GM12892 (cell line): ENCODE measurements at regions not wholly inside any gene's neighbourhood (a gene's known extent, or its start where the extent isn't known, plus 50 kb on each side); places are given as distances from the start of the nearest gene placed in this dataset.
"Not testable (repeated sequence)": the region's sequence is repeated elsewhere in the genome, so short reads cannot be mapped to it uniquely, and the experiment has no call there.

Experiments used
- DNase-seq: peaks from one replicate; pipeline ENCODE4 v3.0.0; 2011; ENCODE audit not compliant: insufficient read length
- FAIRE-seq: peaks from 2 replicates; lab custom pipeline; 2011; peaks lifted over from hg19 to GRCh38; lab: Jason Lieb, UNC
- POLR2A ChIP-seq: IDR thresholded peaks from 2 replicates; pipeline ENCODE4 v1.6.1; 2011; ENCODE audit warnings: low read depth, low read length, control low read depth
- POLR2AphosphoS5 ChIP-seq: IDR thresholded peaks from 2 replicates; pipeline ENCODE4 v1.6.1; 2011; ENCODE audit warnings: low read depth, low read length, control low read depth
- TAF1 ChIP-seq: IDR thresholded peaks from 2 replicates; pipeline ENCODE4 v1.6.1; 2011; ENCODE audit warnings: low read depth, mild to moderate bottlenecking, control low read depth, low read length, borderline replicate concordance

GRCh38 chr16:48025359-48025758, 130.4 kb downstream of the ABCC12 start:
- DNase-seq (no peak), FAIRE-seq (no peak)
- no peak for TF ChIP-seq POLR2A
- no peak for TF ChIP-seq TAF1
- no peak for TF ChIP-seq POLR2AphosphoS5

- FAIRE-seq: no peak
- TF ChIP-seq POLR2AphosphoS5: no peak
- no peak for TF ChIP-seq POLR2A
- no peak for TF ChIP-seq TAF1
- DNase-seq: no peak
Observed at GRCh38 chr16:48024042-48024441, 131.8 kb downstream of the ABCC12 start.

GRCh38 chr16:48022496-48022895, 133.3 kb downstream of the ABCC12 start:
- TF ChIP-seq POLR2A: no peak
- TF ChIP-seq TAF1: no peak
- TF ChIP-seq POLR2AphosphoS5: no peak
- FAIRE-seq (no peak), DNase-seq (no peak)

GRCh38 chr16:48020617-48021016, 135.2 kb downstream of the ABCC12 start:
- FAIRE-seq, DNase-seq: not testable (repeated sequence)

- no peak for TF ChIP-seq TAF1
- no peak for FAIRE-seq
Observed at GRCh38 chr16:48014349-48015135, 141.3 kb downstream of the ABCC12 start.

GRCh38 chr16:48013491-48013901, 142.3 kb downstream of the ABCC12 start:
- FAIRE-seq (no peak), DNase-seq (no peak)
- TF ChIP-seq POLR2AphosphoS5: no peak
- no peak for TF ChIP-seq TAF1
- no peak for TF ChIP-seq POLR2A

More at GRCh38 chr16:48014349-48015135, 141.3 kb downstream of the ABCC12 start:
- DNase-seq: no peak

- FAIRE-seq (no peak), DNase-seq (no peak)
- TF ChIP-seq POLR2A (no peak), POLR2AphosphoS5 (no peak), TAF1 (no peak)
Observed at GRCh38 chr16:48011878-48012658, 143.7 kb downstream of the ABCC12 start.

- TF ChIP-seq POLR2A (no peak), TAF1 (no peak), POLR2AphosphoS5 (no peak)
- FAIRE-seq (no peak), DNase-seq (no peak)
Observed at GRCh38 chr16:48011466-48011865, 144.3 kb downstream of the ABCC12 start.

GRCh38 chr16:48008011-48008525, 147.7 kb downstream of the ABCC12 start:
- DNase-seq: no peak
- no peak for FAIRE-seq
- TF ChIP-seq TAF1 (no peak), POLR2A (no peak), POLR2AphosphoS5 (no peak)

GRCh38 chr16:48004141-48004695, 151.6 kb downstream of the ABCC12 start:
- DNase-seq (no peak), FAIRE-seq (no peak)

GRCh38 chr16:48003206-48003907, 152.4 kb downstream of the ABCC12 start:
- FAIRE-seq (no peak), DNase-seq (no peak)
- TF ChIP-seq POLR2AphosphoS5 (no peak), TAF1 (no peak), POLR2A (no peak)

More at GRCh38 chr16:48004141-48004695, 151.6 kb downstream of the ABCC12 start:
- no peak for TF ChIP-seq POLR2AphosphoS5
- no peak for TF ChIP-seq POLR2A
- no peak for TF ChIP-seq TAF1

- no peak for TF ChIP-seq TAF1
- no peak for TF ChIP-seq POLR2A
- TF ChIP-seq POLR2AphosphoS5: no peak
- DNase-seq: no peak
- no peak for FAIRE-seq
Observed at GRCh38 chr16:48001324-48001895, 154.4 kb downstream of the ABCC12 start.
